GM18511 (cell line): ENCODE measurements at regions not wholly inside any gene's neighbourhood (a gene's known extent, or its start where the extent isn't known, plus 50 kb on each side); places are given as distances from the start of the nearest gene placed in this dataset.
"Not testable (repeated sequence)": the region's sequence is repeated elsewhere in the genome, so short reads cannot be mapped to it uniquely, and the experiment has no call there.

Source experiments
- ATAC-seq: cut with Tn5 transposase; IDR thresholded peaks from one replicate; pipeline ENCODE4 v1.9.1; 2021; ENCODE audit warnings: mild to moderate bottlenecking, moderate library complexity; ENCODE audit not compliant: unreplicated experiment

- not testable (repeated sequence) for ATAC-seq
Measured at GRCh38 chr14:105706701-105707019, 180.3 kb downstream of the TMEM121 start.

DNA sequence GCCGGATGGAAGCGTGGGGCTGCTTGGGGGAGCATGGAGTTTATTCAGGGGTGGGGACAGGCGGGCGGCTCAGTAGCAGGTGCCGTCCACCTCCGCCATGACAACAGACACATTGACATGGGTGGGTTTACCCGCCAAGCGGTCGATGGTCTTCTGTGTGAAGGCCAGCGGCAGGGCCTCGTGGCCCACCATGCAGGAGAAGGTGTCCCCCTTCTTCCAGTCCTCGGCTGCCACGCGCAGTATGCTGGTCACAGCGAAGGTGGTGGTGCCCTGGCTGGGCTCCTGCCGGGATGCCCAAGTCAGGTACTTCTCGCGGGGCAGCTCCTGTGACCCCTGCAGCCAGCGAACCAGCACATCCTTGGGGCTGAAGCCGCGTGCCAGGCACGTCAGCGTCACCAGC is 180.7 kb downstream of the TMEM121 start:
- ATAC-seq: not testable (repeated sequence)

GRCh38 chr14:105707723-105708151 is 181.4 kb downstream of the TMEM121 start:
- not testable (repeated sequence) for ATAC-seq

- not testable (repeated sequence) for ATAC-seq
Measured at GRCh38 chr14:105708251-105709134, 182.1 kb downstream of the TMEM121 start.

GRCh38 chr14:105709281-105710118 is 183.1 kb downstream of the TMEM121 start:
- no peak for ATAC-seq

GRCh38 chr14:105710119-105711043 is 184.0 kb downstream of the TMEM121 start:
- ATAC-seq: no peak

DNA sequence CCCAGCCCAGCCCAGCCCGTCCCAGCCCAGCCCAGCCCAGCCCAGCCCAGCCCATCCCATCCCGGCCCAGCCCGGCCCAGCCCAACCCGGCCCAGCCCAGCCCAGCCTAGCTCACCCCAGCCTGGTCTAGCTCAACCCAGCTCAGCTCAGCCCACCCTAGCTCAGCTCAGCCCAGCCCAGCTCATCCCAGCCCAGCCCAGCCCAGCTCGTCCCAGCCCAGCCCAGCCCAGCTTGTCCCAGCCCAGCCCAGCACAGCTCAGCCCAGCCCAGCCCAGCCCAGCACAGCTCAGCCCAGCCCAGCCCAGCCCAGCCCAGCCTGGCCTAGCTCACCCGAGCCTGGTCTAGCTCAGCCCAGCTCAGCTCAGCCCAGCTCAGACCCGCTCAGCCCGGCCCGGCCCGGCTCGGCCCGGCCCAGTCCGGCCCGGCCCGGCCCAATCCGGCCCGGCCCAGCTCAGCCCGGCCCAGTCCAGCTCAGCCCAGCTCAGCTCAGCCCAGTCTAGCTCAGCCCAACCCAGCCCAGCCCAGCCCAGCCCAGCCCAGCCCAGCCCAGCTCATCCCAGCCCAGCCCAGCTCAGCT is 184.7 kb downstream of the TMEM121 start:
- no peak for ATAC-seq

DNA sequence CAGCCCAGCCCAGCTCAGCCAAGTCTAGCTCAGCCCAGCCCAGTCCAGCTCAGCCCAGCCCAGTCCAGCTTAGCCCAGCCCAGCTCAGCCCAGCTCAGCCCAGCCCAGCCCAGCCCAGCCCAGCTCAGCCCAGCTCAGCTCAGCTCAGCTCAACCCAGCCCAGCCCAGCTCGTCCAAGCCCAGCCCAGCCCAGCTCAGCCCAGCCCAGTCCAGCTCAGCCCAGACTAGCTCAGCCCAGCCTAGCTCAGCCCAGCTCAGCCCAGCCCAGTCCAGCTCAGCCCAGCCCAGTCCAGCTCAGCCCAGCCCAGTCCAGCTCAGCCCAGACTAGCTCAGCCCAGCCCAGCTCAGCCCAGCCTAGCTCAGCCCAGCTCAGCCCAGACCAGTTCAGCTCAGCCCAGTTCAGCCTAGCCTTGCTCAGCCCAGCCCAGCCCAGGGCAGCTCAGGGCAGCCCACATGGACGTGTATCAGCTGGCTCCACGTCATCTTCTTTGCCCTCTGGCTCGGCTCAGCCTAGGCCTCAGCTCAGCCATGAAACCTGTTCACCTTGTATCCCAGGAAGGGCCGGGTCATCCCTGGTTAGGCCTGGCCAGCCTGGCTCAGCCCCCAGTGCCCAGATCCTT is 185.6 kb downstream of the TMEM121 start:
- no peak for ATAC-seq

- not testable (repeated sequence) for ATAC-seq
Measured at GRCh38 chr14:105712670-105713069, 186.3 kb downstream of the TMEM121 start.

- not testable (repeated sequence) for ATAC-seq
Measured at GRCh38 chr14:105713160-105713559, 186.8 kb downstream of the TMEM121 start.

GRCh38 chr14:105713836-105714235 is 187.5 kb downstream of the TMEM121 start:
- not testable (repeated sequence) for ATAC-seq

DNA sequence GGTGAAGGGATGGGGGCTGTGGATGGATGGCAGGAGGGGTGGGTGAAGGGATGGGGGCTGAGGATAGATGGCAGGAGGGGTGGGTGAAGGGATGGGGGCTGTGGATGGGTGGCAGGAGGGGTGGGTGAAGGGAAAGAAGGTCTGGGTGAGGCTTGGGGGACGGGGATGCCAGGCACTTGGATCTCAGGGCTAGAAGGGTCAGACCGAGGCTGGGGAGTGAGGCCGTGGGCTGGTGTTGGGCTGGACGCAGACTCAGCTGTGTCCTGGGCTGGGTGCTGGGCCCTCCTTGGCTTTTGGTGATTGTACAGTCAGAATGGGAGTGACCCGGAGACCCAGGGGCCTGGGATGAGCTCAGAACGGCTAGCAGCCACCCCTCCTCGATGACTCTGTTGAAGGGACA is 192.4 kb downstream of the TMEM121 start:
- ATAC-seq: not testable (repeated sequence)

DNA sequence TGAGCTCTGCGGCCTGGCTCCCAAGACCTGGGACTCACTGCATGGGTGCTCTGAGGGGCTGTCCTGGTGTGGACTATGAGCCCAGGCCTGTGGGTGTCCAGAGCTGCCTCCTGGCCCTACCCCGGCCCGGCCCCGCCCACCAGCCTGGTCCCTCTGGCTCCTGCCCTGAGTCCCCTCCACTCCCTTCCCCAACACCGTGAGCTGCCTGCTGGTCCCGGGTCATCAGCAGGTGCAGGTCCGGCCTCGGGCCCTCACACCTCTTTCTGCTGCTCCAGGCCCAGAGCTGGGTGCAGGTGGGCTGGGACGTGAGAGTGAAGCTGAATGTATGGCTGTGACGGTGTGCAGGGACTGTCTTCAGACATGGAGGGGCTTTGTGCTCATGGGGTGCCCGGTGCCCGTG is 193.7 kb downstream of the TMEM121 start:
- ATAC-seq: not testable (repeated sequence)

DNA sequence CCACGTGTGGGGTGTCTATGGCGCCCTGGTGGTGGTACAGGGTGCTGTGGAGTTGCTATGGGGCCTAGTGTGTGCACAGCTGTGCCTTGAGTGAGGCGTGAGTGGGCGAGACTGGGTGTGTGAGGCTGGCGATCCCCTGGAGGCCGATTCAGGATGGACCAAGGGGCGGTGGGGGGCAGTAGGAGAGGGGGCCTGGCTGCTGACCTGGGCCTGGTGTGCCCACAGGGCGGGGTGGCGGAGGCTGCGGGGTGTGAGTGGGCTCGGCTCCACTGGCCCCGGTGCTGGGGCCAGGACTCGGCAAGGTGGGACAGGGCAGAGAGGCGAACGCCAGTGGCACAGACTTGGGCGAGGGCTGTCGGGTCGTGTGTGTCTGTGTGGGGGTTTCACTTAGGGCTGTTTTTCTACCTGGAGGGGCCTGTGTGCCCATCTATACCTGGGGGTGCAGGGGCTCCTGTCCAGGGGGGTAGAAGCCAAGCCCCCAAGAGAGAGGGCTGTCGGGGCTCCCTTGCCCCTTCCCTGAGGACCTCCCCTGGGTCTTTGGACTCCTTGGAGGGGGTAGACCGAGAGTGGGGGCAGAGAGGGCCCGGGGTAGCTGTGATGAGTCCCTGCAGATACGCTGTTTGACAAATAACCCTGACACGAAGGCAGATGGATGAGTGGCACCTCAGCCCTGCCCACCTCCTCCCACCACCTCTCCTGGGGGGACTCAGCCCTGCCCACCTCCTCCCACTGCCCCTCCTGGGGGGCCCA is 194.6 kb downstream of the TMEM121 start:
- not testable (repeated sequence) for ATAC-seq

- not testable (repeated sequence) for ATAC-seq
Measured at GRCh38 chr14:105721602-105721970, 195.2 kb downstream of the TMEM121 start.

DNA sequence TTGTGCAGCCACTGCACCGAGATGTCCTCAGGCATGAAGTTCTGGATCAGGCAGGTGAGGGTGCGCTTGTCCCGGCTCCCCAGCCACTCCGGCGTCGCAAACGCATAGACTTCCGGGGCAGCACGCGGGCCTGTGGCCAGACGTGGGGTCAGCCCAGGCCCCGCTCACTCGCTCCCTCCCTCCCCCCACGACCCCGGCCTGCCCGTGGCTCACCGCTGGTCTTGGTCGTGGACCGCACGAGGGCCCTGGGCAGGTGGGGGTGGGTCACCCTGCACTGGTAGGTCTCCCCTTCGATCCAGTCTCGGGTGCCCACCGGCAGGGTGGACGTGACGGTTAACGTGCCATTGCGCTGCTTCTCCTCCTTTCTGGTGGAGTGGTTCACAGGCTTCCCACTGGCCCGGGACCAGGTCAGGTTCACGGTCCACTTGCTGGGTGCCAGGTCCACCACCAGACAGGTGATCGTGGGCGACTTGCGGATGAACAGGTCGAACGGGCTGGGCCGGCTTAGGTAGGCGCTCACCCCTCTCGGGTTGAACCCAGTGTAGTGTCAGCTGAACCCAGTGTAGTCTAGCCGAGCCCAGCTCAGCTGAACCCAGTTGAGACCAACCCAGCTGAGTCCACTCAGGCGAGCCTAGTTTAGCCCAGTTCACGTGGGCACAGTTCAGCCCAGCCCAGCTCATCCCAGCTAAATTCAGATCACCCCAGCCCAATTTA is 195.8 kb downstream of the TMEM121 start:
- not testable (repeated sequence) for ATAC-seq

DNA sequence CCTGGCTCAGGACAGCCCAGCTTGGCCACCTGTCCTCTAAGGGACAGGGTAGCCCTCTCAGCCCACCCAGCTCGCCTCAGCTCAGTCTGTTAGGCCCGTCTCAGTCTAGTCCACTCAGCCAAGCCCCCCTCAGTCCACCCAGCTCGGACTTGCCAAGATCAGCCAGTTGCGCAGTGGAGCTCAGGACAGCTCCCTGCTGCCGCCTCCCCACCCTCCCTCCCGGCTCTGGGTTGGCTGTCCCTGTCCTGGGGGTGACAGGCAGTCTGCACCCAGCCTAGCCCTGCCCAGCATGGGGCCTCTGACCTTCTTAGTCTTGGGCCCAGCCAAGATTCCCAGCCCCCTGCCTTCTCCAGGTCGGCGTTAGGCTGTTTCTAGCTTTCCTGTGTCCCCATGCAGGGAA is 196.9 kb downstream of the TMEM121 start:
- not testable (repeated sequence) for ATAC-seq

DNA sequence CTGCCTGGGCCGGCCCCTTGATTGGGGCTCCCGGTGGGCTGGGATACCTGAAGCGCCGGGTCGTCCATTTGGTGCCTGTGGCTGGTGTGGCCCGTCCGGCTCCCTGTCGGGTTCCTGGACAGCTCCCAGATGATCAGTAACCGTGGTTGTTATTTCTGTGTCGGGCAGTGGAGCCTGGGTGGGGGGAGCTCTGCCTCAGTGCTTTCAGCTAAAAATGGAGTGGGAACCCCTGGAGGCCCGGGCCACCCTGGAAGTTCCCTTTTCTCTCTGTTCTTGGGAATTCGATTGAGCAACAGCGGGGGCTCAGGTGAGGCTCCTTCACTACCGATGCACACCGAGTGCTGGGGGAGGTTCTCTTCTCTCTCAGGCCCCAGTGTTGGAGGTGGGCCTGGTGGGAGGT is 197.4 kb downstream of the TMEM121 start:
- ATAC-seq: not testable (repeated sequence)
